ENCODE measurements at regions not wholly inside any gene's neighbourhood (a gene's known extent, or its start where the extent isn't known, plus 50 kb on each side); places are given as distances from the start of the nearest gene placed in this dataset.
"Not testable (repeated sequence)": the region's sequence is repeated elsewhere in the genome, so short reads cannot be mapped to it uniquely, and the experiment has no call there.

DNA sequence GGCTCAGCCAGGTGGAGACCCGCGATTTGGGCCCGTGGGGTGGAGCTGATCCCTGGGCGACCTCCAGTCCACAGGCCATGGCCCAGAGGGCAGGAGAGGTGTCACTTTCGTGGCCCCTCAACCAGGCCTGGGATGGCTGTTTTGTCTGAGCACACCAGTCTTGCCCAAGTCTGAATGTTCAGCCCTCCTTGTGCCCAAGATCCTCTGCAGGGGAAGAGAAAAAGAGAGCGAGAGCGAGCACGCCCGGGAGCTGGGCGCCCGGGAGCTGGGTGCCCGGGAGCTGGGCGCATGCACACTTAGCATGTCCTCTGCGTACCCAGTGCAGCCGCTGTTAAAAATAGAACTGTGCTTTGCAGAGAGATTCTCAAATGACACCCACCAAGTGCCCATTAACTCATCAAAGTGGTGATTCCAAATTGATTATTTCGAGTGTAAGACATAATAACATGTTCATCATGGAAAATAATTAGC, 403.3 kb upstream of the TNRC6C start:
- H3K27ac ChIP-seq = no peak overlapping the region
- POLR2A ChIA-PET (ENCODE audit: low non-redundant PET) = interaction anchor here (0.5 kb wide), 1 partner anchor 22 kb away, joined by 4 read pairs; no protein-coding TSS in a partner anchor
- TF ChIP-seq, protein P1, sequence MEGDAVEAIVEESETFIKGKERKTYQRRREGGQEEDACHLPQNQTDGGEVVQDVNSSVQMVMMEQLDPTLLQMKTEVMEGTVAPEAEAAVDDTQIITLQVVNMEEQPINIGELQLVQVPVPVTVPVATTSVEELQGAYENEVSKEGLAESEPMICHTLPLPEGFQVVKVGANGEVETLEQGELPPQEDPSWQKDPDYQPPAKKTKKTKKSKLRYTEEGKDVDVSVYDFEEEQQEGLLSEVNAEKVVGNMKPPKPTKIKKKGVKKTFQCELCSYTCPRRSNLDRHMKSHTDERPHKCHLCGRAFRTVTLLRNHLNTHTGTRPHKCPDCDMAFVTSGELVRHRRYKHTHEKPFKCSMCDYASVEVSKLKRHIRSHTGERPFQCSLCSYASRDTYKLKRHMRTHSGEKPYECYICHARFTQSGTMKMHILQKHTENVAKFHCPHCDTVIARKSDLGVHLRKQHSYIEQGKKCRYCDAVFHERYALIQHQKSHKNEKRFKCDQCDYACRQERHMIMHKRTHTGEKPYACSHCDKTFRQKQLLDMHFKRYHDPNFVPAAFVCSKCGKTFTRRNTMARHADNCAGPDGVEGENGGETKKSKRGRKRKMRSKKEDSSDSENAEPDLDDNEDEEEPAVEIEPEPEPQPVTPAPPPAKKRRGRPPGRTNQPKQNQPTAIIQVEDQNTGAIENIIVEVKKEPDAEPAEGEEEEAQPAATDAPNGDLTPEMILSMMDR (conservative IDR thresholded peaks at IDR 0.05; ENCODE audit: low read depth) = no peak
- DNase-seq (ENCODE audit: low spot score) = no peak
- CTCF ChIA-PET = no interaction called here

DNA sequence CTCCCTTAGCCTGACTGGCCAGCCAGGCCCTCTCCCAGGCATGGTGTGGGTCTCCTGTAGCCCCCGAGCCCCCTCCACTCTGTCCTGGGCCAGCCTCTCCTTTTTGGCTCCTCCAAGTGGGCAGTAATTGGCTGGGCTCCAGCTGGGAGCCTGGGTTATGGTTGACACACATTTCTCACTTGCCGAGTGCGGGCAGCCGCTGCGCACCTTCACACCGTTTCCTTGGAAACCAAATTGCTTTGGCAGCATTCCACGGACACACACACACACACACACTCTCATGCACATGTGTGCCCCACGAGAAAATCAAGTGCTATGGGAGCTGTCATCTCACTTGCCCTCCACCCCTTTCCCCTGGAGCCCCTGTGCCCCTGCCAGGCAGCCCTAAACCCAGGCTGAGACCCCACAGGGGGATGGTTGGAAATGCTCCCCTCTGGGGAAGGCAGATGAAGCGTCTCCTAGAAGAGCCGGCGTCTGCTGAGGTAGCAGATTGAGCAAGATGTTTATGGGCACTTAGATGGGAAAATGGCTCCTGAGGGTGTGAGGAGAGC, 402.7 kb upstream of the TNRC6C start:
- TF ChIP-seq, protein P1 (conservative IDR thresholded peaks at IDR 0.05; ENCODE audit: low read depth) = no peak
- H3K27ac ChIP-seq = no peak overlapping the region
- ChIA-PET POLR2A (ENCODE audit: low non-redundant PET) (interaction anchor here (0.5 kb wide), 1 partner anchor 22 kb away, joined by 4 read pairs; no protein-coding TSS in a partner anchor), CTCF (no interaction called here)
- peak; percentile 25 for DNase-seq (ENCODE audit: low spot score)

DNA sequence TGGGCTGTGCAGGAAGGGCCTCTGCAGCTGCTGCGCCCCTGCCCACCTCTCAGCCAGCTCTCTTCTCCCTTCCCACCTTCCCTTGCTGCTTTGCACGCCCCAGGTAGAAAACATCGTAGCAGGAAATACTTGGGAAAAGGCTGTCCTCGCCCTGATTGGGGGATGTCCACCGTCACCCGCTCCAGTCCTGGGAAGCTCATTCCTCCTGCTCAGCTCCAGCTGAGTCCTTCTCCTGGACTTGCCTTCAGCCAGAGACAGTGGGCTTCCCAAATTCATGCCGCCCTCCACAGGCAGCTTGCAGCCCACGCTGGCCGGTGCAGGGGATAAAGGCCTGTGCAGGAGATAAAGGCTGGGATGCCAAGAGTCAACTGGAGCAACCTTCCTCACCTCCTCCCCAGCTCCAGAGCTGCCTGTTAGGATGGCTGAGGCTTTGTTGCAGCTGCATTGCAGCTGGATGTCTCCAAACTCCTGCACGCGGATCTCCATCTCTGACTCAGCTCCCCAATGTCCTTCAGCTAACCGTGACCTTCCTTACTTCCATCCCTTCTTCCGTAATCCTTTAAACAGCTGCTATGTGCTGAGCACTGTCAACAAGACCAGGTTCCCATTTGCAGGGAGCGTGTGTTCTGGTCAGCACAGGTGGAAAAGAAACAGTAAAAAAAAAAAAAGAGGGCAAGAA, 402.0 kb upstream of the TNRC6C start:
- ChIA-PET CTCF (no interaction called here), POLR2A (ENCODE audit: low non-redundant PET) (no interaction called here)
- no peak overlapping the region for H3K27ac ChIP-seq
- no peak for DNase-seq (ENCODE audit: low spot score)
- TF ChIP-seq, protein P1 (conservative IDR thresholded peaks at IDR 0.05; ENCODE audit: low read depth) = no peak

DNA sequence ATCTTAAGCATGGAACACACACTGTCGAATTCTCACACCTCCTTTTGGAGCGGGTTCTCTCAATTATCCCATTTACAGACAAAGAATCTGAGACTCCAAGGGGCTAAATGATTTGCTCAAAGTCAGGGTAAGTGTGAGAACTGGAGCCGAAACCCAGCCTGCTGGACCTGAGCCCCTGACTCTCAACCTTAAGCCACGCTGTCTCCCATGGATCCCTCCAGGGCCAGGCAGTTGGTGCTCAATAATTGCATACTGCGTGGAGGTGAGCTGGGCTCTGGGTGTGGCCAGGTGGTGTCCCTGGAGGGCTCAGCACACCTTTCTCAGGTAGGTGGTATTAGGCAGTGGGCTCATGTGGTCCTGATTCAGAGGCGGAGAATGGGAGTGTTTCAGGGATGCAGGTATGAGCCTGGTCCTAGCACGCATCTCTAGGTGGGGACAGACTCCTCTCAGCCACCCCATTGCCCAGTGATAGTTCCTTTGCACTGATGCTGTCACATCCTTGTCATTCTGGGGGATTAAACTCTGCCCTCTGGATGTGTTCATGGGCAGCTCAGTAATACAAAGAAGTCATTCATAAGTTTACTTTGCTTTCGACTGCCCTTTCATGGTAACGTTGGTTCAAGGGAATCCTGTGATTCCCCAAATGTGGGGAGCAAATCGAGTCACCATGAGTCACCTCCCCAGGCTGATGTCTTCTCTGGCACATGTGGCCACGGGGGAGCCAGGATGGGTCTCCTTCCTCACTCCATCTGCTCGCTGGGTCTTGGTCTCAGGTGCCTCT, 399.5 kb upstream of the TNRC6C start:
- H3K27ac ChIP-seq = no peak overlapping the region
- no peak for DNase-seq (ENCODE audit: low spot score)
- TF ChIP-seq, protein P1 (conservative IDR thresholded peaks at IDR 0.05; ENCODE audit: low read depth) = no peak
- ChIA-PET CTCF (no interaction called here), POLR2A (ENCODE audit: low non-redundant PET) (no interaction called here)

DNA sequence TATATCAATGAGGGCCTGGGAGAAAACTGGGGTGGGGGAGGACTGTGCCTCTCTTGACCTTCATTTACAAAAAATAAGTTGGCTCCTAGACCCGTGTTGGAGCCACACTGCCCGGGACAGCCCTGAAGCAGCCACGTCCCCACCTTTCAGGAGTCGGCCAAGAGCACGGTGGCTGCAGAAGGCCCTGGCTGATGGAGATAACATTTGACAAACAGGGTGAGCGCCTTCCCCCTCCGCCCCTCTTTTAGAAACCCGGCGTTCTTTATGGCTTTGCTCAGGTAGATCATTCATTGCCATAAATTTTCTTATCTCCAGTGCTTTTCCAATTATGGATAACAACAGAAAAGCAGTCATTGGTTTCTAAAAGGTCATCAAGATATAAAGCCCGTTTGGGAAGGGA, 398.1 kb upstream of the TNRC6C start:
- ChIA-PET CTCF (no interaction called here), POLR2A (ENCODE audit: low non-redundant PET) (no interaction called here)
- TF ChIP-seq, protein P1 (conservative IDR thresholded peaks at IDR 0.05; ENCODE audit: low read depth) = no peak
- no peak for DNase-seq (ENCODE audit: low spot score)
- no peak overlapping the region for H3K27ac ChIP-seq

DNA sequence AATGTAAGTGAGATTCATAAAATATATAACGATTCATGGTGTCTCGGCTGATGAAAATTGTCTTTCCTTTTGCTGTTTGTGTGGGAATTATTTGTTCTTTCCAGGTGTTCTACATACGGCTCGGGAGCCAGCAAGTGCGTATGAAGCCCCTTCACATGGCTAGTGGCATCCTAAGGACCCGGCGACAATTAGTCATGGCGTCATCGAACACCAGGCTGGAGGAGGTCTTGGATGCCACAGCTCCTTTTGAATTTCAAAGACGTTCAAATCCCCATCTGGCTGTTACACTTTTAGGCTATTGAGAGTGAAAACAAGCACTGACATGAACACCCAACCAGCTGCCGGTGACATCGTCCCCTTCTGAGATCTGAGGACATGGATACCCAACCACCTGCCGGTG, 397.7 kb upstream of the TNRC6C start:
- CTCF ChIA-PET = interaction anchor here (0.6 kb wide), 1 partner anchor 174 kb away, joined by 3 read pairs; no protein-coding TSS in a partner anchor
- POLR2A ChIA-PET (ENCODE audit: low non-redundant PET) = no interaction called here
- H3K27ac ChIP-seq = no peak overlapping the region
- TF ChIP-seq, protein P1 (conservative IDR thresholded peaks at IDR 0.05; ENCODE audit: low read depth) = no peak
- no peak for DNase-seq (ENCODE audit: low spot score)

DNA sequence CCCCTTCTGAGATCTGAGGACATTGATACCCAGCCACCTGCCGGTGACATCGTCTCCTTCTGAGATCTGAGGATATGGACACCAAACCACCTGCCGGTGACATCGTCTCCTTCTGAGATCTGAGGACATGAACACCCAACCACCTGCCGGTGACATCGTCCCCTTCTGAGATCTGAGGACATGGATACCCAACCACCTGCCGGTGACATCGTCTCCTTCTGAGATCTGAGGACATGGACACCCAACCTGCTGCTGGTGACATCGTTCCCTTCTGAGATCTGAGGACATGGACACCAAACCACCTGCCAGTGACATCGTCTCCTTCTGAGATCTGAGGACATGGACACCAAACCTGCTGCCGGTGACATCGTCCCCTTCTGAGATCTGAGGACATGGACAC, 396.1 kb upstream of the TNRC6C start:
- H3K27ac ChIP-seq; POLR2A ChIA-PET (ENCODE audit: low non-redundant PET); CTCF ChIA-PET; DNase-seq (ENCODE audit: low spot score): not testable (repeated sequence)
